IPS-18a (cell line): ENCODE measurements at regions not wholly inside any gene's neighbourhood (a gene's known extent, or its start where the extent isn't known, plus 50 kb on each side); places are given as distances from the start of the nearest gene placed in this dataset.

Source experiments
- H3K27ac ChIP-seq: one replicate; pipeline ENCODE4 v1.5.1; 2013; ENCODE audit warnings: low read length
- H3K27me3 ChIP-seq: one replicate; pipeline ENCODE4 v1.6.1; 2013; ENCODE audit warnings: mild to moderate bottlenecking, low read length; ENCODE audit not compliant: control insufficient read depth, insufficient read depth
- H3K36me3 ChIP-seq: one replicate; pipeline ENCODE4 v1.6.1; 2013; ENCODE audit warnings: low read depth, low read length; ENCODE audit not compliant: control insufficient read depth
- H3K4me1 ChIP-seq: one replicate; pipeline ENCODE4 v1.6.1; 2013; ENCODE audit warnings: low read depth, low read length; ENCODE audit not compliant: control insufficient read depth
- H3K4me3 ChIP-seq: one replicate; pipeline ENCODE4 v1.5.1; 2013; ENCODE audit warnings: low read length
- H3K9ac ChIP-seq: one replicate; pipeline ENCODE4 v1.6.1; 2013; ENCODE audit warnings: mild to moderate bottlenecking, low read length, moderate library complexity
- H3K9me3 ChIP-seq: one replicate; pipeline ENCODE4 v1.6.1; 2013; ENCODE audit warnings: low read depth, low read length; ENCODE audit not compliant: control insufficient read depth

DNA sequence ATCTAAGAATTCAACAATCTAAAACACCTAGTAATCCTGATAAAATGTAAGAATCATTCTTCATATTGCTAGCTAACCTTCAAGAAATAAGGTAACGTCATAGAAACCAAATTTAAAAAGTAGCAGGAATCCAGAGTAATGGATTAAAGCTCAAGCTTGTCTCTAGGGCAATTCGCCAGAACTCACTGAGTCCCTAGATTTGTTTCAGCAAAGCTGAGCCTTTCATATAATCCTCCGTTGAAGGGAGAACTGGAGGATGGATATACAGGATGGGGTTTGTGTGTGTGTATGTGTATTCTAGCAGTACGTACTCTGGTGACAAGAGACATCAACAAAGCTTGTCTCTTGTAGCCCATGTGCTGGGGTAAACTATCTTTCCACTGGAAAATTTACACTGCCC is 2173.5 kb upstream of the AGA start:
- Histone ChIP-seq H3K9me3 (no peaks in the 10 kb centered on the region), H3K36me3 (no peaks in the 10 kb centered on the region), H3K27me3 (no peaks in the 10 kb centered on the region), H3K9ac (no peak overlapping the region), H3K27ac (no peak overlapping the region), H3K4me1 (no peaks in the 10 kb centered on the region), H3K4me3 (no peak overlapping the region)

DNA sequence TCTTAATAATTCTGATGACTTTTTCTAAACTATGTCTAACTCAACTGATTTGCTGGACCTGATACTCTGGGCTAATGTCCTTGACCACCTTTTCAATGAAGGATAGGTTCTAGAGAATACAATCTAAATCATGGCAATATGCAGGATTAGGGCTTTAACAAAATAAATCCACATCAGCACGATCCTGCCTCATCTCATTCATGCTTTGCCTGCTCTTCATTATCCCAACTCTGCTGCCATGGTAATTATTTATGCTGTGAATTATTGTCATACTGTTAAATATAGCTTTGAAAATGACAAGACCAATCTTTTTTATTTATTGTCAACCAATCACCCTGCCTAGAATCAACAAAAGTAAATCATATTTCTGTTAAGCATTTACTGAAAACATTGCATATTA is 2176.7 kb upstream of the AGA start:
- H3K4me1 ChIP-seq, result no peaks in the 10 kb centered on the region
- no peak overlapping the region for H3K27ac ChIP-seq
- H3K4me3 ChIP-seq, result no peak overlapping the region
- no peaks in the 10 kb centered on the region for H3K36me3 ChIP-seq
- no peaks in the 10 kb centered on the region for H3K9me3 ChIP-seq
- H3K27me3 ChIP-seq, result no peaks in the 10 kb centered on the region
- no peak overlapping the region for H3K9ac ChIP-seq

DNA sequence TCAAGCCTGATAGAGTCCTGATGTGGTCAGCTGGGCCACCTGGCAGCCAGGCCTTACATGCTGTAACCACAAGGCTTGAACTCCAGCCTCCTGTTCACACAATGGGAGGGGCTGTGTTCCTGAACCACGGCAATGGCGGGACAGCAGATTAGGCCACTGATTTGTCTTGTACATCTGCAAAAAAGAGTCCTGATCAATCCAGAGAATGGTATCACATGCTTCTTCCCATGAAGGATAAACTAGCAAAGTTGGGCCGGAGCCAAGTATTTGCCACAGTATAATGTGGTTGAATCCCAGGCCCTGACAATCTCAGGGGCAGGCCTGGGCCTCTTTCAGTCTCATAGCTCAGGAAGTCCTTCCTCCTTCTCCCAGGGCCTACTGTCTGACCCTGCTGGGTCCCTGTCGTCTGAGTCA is 2182.5 kb upstream of the AGA start:
- Histone ChIP-seq H3K4me3 (no peak overlapping the region), H3K9me3 (no peaks in the 10 kb centered on the region), H3K27me3 (no peaks in the 10 kb centered on the region), H3K36me3 (no peaks in the 10 kb centered on the region), H3K4me1 (no peaks in the 10 kb centered on the region), H3K9ac (no peak overlapping the region), H3K27ac (no peak overlapping the region)

DNA sequence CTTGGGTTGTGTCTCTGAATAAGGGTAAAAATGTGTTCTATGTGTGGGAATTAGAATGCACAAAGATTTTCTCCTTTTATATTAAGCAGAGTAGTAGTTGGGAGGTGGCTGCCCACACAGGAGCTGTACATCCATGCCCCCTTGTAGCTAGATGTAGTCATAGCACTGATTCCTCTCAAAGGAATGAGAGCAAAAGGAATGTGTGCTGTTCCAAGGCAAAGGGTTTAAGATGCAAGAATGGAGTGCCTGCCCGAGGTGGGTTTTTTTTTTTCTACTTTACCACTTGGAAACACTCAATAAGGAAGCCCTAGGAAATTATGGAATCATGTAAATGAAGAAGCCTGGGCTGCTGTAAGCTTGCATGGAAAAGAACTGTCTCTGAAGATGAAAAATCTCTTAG is 2183.2 kb upstream of the AGA start:
- H3K27me3 ChIP-seq, result no peaks in the 10 kb centered on the region
- H3K4me1 ChIP-seq, result no peaks in the 10 kb centered on the region
- H3K9ac ChIP-seq, result no peak overlapping the region
- no peak overlapping the region for H3K4me3 ChIP-seq
- no peak overlapping the region for H3K27ac ChIP-seq
- no peaks in the 10 kb centered on the region for H3K9me3 ChIP-seq
- H3K36me3 ChIP-seq, result no peaks in the 10 kb centered on the region

DNA sequence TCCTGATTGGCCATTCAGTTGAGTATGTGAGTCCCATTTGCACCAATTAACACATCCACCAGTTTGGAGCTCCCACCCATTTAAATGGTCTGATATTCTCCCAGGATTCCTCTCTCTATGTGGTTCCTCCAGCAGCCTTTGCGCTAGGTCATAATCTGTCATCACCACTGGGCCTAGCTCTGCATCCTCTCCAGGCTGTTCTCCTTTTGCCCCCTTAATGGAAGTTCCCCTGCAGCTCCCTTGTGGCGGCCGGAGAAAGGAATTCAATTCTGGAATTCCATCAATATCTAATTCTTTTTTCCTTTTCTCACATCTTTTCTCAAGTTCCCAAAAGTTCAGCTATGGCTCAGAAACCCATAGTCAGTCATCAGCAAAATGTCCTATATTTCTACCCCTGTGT is 2184.4 kb upstream of the AGA start:
- H3K27ac ChIP-seq, result no peak overlapping the region

DNA sequence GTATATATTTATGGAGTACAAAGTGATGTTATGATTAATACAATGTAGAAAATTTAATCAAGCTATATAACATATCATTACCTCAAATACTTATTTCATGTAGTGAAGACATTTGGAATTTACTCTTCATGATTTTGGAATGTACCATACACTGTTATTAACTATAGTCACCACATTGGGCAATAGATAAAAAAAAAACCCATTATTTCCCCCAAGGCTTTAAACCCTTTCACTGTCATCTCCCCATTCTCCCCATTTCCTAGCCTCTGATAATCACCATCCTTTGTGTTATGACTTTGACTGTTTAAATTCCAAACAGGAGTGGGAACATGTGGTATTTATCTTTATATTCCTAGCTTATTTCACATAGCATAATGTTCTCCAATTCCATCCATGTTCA is 2189.1 kb upstream of the AGA start:
- Histone ChIP-seq H3K9me3 (peaks cover 3% of the 10 kb centered on the region), H3K4me3 (no peak overlapping the region), H3K27ac (no peak overlapping the region), H3K36me3 (no peaks in the 10 kb centered on the region), H3K4me1 (no peaks in the 10 kb centered on the region), H3K27me3 (no peaks in the 10 kb centered on the region), H3K9ac (no peak overlapping the region)

More for the DNA sequence above, 2184.4 kb upstream of the AGA start:
- H3K9ac ChIP-seq, result no peak overlapping the region
- H3K9me3 ChIP-seq, result no peaks in the 10 kb centered on the region
- H3K4me1 ChIP-seq, result no peaks in the 10 kb centered on the region
- no peaks in the 10 kb centered on the region for H3K27me3 ChIP-seq
- H3K36me3 ChIP-seq, result no peaks in the 10 kb centered on the region
- no peak overlapping the region for H3K4me3 ChIP-seq

DNA sequence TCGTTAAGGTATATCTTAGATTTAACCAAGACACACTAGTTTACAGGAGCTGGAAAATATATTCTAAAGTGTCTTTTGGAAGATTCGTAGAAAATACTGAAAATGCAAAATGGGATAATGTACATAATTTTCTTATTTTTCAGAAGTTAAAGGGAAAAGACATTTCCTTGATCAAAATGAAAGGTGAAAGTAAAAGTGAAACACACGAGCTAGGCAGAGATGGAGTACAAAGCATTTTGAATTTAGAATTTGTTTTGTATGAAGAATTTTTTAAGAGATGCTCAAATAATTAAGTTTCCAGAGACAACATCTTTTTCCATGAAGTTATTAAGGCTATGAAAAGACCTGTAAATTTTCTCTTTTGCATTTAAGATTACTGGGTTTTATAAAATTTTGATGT is 2192.6 kb upstream of the AGA start:
- no peak overlapping the region for H3K4me3 ChIP-seq
- H3K4me1 ChIP-seq, result no peaks in the 10 kb centered on the region
- no peaks in the 10 kb centered on the region for H3K36me3 ChIP-seq
- H3K9me3 ChIP-seq, result peaks cover 3% of the 10 kb centered on the region
- H3K27me3 ChIP-seq, result no peaks in the 10 kb centered on the region
- H3K9ac ChIP-seq, result no peak overlapping the region
- H3K27ac ChIP-seq, result no peak overlapping the region

DNA sequence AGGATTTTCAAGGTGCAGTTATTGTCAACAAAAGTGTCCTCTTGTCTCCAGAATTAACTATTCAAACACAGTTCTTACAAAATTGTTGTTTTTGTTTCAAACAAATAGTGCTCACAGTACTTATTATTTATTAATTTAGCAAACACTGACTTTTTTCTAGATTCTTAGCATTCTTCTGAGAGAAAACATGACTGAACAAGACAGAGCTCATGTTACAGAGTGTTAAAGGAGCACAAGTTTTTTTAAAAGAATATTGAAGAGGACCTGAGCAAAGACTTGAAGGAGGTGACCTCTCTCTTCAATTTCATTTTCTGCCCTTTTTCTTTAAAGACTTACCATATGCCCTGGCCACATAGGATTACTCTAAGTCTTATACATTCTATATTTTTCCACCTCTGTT is 2220.3 kb upstream of the AGA start:
- Histone ChIP-seq H3K4me3 (no peak overlapping the region), H3K36me3 (no peaks in the 10 kb centered on the region), H3K4me1 (no peaks in the 10 kb centered on the region), H3K27me3 (no peaks in the 10 kb centered on the region), H3K9me3 (no peaks in the 10 kb centered on the region), H3K27ac (no peak overlapping the region), H3K9ac (no peak overlapping the region)

DNA sequence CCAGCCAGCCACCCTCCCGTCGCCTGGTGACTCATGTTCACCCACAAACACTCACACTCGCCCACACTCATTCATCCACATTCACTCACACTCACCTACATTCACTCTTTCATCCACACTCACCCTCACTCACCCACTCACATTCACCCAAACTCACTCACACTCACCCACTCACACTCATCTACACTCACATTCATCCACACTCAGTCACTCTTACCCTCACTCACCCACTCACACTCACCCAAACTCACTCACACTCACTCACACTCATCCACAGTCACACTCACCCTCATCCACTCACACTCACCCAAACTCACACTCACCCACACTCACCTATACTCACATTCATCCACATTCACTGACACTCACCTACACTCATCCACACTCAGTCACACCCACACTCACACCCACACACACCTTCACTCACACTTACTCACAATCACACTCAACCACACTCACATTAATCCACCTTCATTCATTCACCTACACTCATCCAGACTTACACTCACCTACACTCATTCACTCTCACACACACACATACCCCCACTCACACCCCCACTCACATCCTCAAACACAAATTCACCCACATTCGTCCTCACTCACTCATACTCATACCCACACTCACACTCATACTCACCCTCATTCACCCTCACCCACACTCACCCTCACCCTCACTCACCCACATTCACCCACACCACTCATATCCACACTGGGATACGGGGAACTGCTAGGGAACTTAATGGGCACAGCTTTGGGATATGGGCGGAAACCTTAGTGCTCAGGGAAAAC is 2221.6 kb upstream of the AGA start:
- Histone ChIP-seq H3K4me3 (no peak overlapping the region), H3K36me3 (no peaks in the 10 kb centered on the region), H3K27ac (no peak overlapping the region), H3K9ac (no peak overlapping the region), H3K9me3 (no peaks in the 10 kb centered on the region), H3K4me1 (no peaks in the 10 kb centered on the region), H3K27me3 (no peaks in the 10 kb centered on the region)

DNA sequence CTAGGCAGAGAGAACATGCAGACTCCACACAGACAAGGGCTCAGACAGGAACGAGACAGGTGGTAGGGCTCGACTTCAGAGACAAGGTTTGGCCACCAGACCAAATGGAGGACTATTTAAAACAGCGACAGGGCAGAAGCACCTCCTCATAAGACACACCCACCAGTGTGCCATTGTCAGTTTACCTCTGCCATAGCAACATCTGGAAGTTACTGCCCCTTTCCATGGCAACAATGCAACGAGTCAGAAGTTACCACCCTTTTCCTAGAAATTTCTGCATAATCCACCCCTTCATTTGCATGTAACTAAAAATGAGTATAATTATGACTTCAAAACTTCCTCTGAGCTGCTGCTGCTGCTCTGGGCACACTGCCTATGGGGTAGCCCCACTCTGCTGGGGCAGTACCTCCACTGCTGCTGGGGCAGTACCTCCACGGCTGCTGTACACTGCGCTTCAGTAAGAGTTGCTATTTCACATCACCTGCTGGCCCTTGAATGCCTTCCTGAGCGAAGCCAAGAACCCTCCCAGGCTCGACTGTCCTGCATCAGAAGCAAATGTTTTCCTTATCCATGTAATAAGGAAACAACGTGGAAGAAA is 2222.3 kb upstream of the AGA start:
- no peaks in the 10 kb centered on the region for H3K4me1 ChIP-seq
- no peak overlapping the region for H3K9ac ChIP-seq
- H3K27ac ChIP-seq, result no peak overlapping the region

DNA sequence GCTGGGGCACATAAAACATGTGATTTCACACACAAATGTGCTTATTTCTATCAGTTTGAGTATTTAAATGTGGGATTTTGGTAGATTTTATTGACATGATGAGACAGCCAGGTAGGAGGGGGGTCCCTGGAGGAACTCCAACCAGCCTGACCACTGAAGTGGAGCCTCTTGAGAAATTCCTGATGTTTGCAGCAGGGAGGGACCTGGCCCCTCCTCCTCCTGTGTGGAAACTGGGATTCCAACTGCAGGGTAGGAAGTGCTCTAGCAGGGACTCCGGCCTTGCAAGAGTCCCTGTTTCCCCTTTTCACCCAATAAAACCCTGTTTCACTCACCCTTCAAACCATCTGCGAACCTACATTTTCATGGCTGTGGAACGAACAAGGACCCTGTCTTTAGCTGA is 2224.0 kb upstream of the AGA start:
- no peaks in the 10 kb centered on the region for H3K9me3 ChIP-seq
- H3K4me1 ChIP-seq, result no peaks in the 10 kb centered on the region

More for the DNA sequence above, 2222.3 kb upstream of the AGA start:
- Histone ChIP-seq H3K9me3 (no peaks in the 10 kb centered on the region), H3K4me3 (no peak overlapping the region), H3K27me3 (no peaks in the 10 kb centered on the region), H3K36me3 (no peaks in the 10 kb centered on the region)

DNA sequence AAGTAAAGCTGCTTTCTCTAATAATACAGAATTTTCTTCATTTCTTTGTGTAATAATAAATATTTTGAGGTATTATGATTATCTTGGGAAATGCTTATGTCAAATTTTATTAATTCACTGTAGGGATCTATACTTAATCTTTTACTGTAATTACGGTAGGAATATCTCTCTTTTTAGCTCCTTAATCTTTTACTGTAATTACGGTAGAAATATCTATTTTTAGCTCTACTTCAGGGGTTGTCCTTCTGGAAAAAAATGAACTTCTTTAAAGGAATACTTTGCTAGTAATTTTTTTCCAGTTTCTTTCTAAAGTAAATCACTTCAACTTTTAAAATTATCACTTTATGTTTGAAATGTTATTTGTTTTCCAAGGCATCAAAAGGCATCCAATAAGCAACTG is 2229.4 kb upstream of the AGA start:
- no peaks in the 10 kb centered on the region for H3K4me1 ChIP-seq
- no peaks in the 10 kb centered on the region for H3K36me3 ChIP-seq
- no peak overlapping the region for H3K27ac ChIP-seq
- H3K4me3 ChIP-seq, result no peak overlapping the region
- H3K9ac ChIP-seq, result no peak overlapping the region
- no peaks in the 10 kb centered on the region for H3K27me3 ChIP-seq
- H3K9me3 ChIP-seq, result no peaks in the 10 kb centered on the region

More for the DNA sequence above, 2224.0 kb upstream of the AGA start:
- Histone ChIP-seq H3K9ac (no peak overlapping the region), H3K27me3 (no peaks in the 10 kb centered on the region), H3K36me3 (no peaks in the 10 kb centered on the region), H3K27ac (no peak overlapping the region), H3K4me3 (no peak overlapping the region)
